ENCODE measurements at regions not wholly inside any gene's neighbourhood (a gene's known extent, or its start where the extent isn't known, plus 50 kb on each side); places are given as distances from the start of the nearest gene placed in this dataset.
A peak's percentile ranks its signal among the peaks of the same experiment; 100 is the strongest.

GRCh38 chr2:151087377-151087776, 174.3 kb downstream of the RBM43 start:
- no peak for DNase-seq
- no peaks in the 10 kb centered on the region for H3K4me1 ChIP-seq (ENCODE audit: control insufficient read depth, insufficient read depth, low read length)
- WGBS (ENCODE audit: insufficient coverage, low lambda C conversion rate): 100% methylated on average over 1 of the region's 3 CpGs
- H3K27me3 ChIP-seq (ENCODE audit: control insufficient read depth, insufficient read depth, low read length): no peaks in the 10 kb centered on the region
- H3K36me3 ChIP-seq (ENCODE audit: control insufficient read depth, insufficient read depth, low read length): no peaks in the 10 kb centered on the region
- H3K9me3 ChIP-seq (ENCODE audit: control insufficient read depth, low read depth, low read length): no peaks in the 10 kb centered on the region
- H3K27ac ChIP-seq (ENCODE audit: low read length): no peak overlapping the region
- H3K4me3 ChIP-seq (ENCODE audit: low read length): no peak overlapping the region

- Histone ChIP-seq H3K36me3 (ENCODE audit: control insufficient read depth, insufficient read depth, low read length) (no peaks in the 10 kb centered on the region), H3K4me1 (ENCODE audit: control insufficient read depth, insufficient read depth, low read length) (no peaks in the 10 kb centered on the region), H3K27ac (ENCODE audit: low read length) (no peak overlapping the region), H3K9me3 (ENCODE audit: control insufficient read depth, low read depth, low read length) (no peaks in the 10 kb centered on the region), H3K27me3 (ENCODE audit: control insufficient read depth, insufficient read depth, low read length) (no peaks in the 10 kb centered on the region), H3K4me3 (ENCODE audit: low read length) (no peak overlapping the region)
- peak in 1 of 2 donors; percentile 1 for DNase-seq
- WGBS (ENCODE audit: insufficient coverage, low lambda C conversion rate): no CpG with 5 or more reads among the region's 1 CpG
These were observed 176.5 kb downstream of the RBM43 start for GRCh38 chr2:151085181-151085611.

GRCh38 chr2:151083856-151084795, 177.5 kb downstream of the RBM43 start:
- no peak for DNase-seq
- H3K27me3 ChIP-seq (ENCODE audit: control insufficient read depth, insufficient read depth, low read length): no peaks in the 10 kb centered on the region
- H3K36me3 ChIP-seq (ENCODE audit: control insufficient read depth, insufficient read depth, low read length): no peaks in the 10 kb centered on the region
- no peaks in the 10 kb centered on the region for H3K9me3 ChIP-seq (ENCODE audit: control insufficient read depth, low read depth, low read length)
- no peak overlapping the region for H3K27ac ChIP-seq (ENCODE audit: low read length)
- WGBS (ENCODE audit: insufficient coverage, low lambda C conversion rate): 80% methylated on average over 1 of the region's 7 CpGs
- H3K4me3 ChIP-seq (ENCODE audit: low read length): no peak overlapping the region
- H3K4me1 ChIP-seq (ENCODE audit: control insufficient read depth, insufficient read depth, low read length): no peaks in the 10 kb centered on the region

- no peak for DNase-seq
- Histone ChIP-seq H3K27ac (ENCODE audit: low read length) (no peak overlapping the region), H3K4me1 (ENCODE audit: control insufficient read depth, insufficient read depth, low read length) (no peaks in the 10 kb centered on the region), H3K9me3 (ENCODE audit: control insufficient read depth, low read depth, low read length) (no peaks in the 10 kb centered on the region), H3K36me3 (ENCODE audit: control insufficient read depth, insufficient read depth, low read length) (no peaks in the 10 kb centered on the region), H3K27me3 (ENCODE audit: control insufficient read depth, insufficient read depth, low read length) (no peaks in the 10 kb centered on the region), H3K4me3 (ENCODE audit: low read length) (no peak overlapping the region)
These were observed 182.8 kb downstream of the RBM43 start for GRCh38 chr2:151078889-151079288.

- no peaks in the 10 kb centered on the region for H3K36me3 ChIP-seq (ENCODE audit: control insufficient read depth, insufficient read depth, low read length)
These were observed 189.8 kb downstream of the RBM43 start for GRCh38 chr2:151071906-151072305.

DNA sequence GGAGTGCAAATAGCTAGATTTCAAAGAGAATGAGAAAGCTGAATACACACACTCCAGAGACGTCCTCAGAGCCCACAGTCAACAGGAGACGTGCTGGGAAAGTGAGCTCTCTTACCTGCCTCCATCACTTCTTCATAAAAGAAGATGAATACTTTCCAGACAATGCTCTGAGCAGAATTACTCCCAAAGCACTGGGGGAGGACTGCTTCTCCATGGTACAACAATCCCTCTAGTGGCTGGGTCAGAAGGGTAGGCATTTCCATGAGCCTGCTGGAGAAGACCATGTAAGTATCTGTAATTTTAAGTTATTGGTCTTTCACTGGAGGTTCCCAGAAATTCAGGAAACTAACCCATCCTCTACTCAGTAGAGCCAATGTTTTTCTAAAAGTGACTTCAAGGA, 190.3 kb downstream of the RBM43 start:
- no peak overlapping the region for H3K27ac ChIP-seq (ENCODE audit: low read length)
- H3K36me3 ChIP-seq (ENCODE audit: control insufficient read depth, insufficient read depth, low read length): no peaks in the 10 kb centered on the region
- H3K27me3 ChIP-seq (ENCODE audit: control insufficient read depth, insufficient read depth, low read length): no peaks in the 10 kb centered on the region
- no peak for DNase-seq
- no peak overlapping the region for H3K4me3 ChIP-seq (ENCODE audit: low read length)
- no peaks in the 10 kb centered on the region for H3K4me1 ChIP-seq (ENCODE audit: control insufficient read depth, insufficient read depth, low read length)
- H3K9me3 ChIP-seq (ENCODE audit: control insufficient read depth, low read depth, low read length): no peaks in the 10 kb centered on the region
- WGBS (ENCODE audit: insufficient coverage, low lambda C conversion rate): no CpG with 5 or more reads among the region's 2 CpGs

More at GRCh38 chr2:151071906-151072305, 189.8 kb downstream of the RBM43 start:
- H3K27me3 ChIP-seq (ENCODE audit: control insufficient read depth, insufficient read depth, low read length): no peaks in the 10 kb centered on the region
- H3K4me3 ChIP-seq (ENCODE audit: low read length): no peak overlapping the region
- H3K27ac ChIP-seq (ENCODE audit: low read length): no peak overlapping the region
- no peaks in the 10 kb centered on the region for H3K9me3 ChIP-seq (ENCODE audit: control insufficient read depth, low read depth, low read length)
- H3K4me1 ChIP-seq (ENCODE audit: control insufficient read depth, insufficient read depth, low read length): no peaks in the 10 kb centered on the region
- DNase-seq: no peak
- WGBS (ENCODE audit: insufficient coverage, low lambda C conversion rate): 90% methylated on average over 1 of the region's 1 CpG

DNA sequence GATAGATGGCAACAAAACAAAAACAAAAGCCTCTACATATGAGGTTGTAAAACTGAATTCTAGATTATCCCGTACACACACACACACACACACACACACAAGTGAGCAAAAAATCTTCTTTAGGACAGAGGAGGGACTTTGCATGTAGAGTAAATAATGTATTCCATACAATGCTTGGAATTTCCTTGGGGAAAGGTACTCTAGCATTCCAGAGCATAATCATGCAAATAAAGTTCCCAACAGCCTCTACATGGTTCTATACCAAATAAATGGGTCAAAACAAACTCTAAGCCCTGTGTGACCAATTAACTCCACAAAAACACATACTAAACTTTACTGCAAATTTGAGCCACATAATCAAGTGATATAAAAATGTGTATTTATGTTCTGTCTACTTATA, 191.4 kb downstream of the RBM43 start:
- DNase-seq: no peak

DNA sequence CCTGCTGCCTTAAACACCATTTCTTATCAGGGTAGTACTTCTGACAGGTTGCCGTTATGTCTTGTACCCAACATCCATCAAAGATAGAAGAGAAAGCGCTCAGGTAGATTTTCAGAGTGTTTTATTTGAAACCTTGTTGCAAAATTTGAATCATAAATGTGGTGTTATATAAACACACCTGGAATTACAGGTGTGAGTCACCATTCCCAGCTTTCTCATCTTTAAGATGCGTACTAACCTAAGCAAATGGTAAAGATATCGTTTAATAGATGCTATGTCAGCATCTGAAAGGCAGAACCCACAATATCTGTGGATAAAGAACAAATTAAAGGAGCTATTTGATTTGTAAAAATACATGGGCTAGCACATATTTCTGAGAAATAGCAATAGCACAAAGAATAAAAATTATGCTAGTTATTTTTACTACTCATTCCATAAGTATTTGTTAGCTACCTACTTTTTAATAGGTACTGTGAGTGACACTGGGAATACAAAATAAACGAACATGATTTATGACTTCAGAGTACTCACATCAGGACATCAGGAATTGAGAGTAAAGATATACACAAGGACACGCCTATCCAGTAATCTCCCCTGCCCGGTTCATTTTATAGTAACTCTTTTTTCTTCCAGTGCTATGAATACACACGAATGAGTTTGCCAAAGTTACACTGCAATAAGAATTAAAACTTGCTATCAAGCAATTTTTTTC, 193.8 kb downstream of the RBM43 start:
- H3K4me1 ChIP-seq (ENCODE audit: control insufficient read depth, insufficient read depth, low read length): no peaks in the 10 kb centered on the region
- WGBS (ENCODE audit: insufficient coverage, low lambda C conversion rate): 44% methylated on average over 3 of the region's 8 CpGs
- no peak overlapping the region for H3K27ac ChIP-seq (ENCODE audit: low read length)
- no peak for DNase-seq
- no peaks in the 10 kb centered on the region for H3K27me3 ChIP-seq (ENCODE audit: control insufficient read depth, insufficient read depth, low read length)
- no peak overlapping the region for H3K4me3 ChIP-seq (ENCODE audit: low read length)
- no peaks in the 10 kb centered on the region for H3K9me3 ChIP-seq (ENCODE audit: control insufficient read depth, low read depth, low read length)
- H3K36me3 ChIP-seq (ENCODE audit: control insufficient read depth, insufficient read depth, low read length): no peaks in the 10 kb centered on the region

More for the DNA sequence above, 191.4 kb downstream of the RBM43 start:
- H3K4me3 ChIP-seq (ENCODE audit: low read length): no peak overlapping the region
- no peaks in the 10 kb centered on the region for H3K36me3 ChIP-seq (ENCODE audit: control insufficient read depth, insufficient read depth, low read length)
- H3K9me3 ChIP-seq (ENCODE audit: control insufficient read depth, low read depth, low read length): no peaks in the 10 kb centered on the region
- H3K4me1 ChIP-seq (ENCODE audit: control insufficient read depth, insufficient read depth, low read length): no peaks in the 10 kb centered on the region
- no CpG with 5 or more reads among the region's 1 CpG for WGBS (ENCODE audit: insufficient coverage, low lambda C conversion rate)
- no peak overlapping the region for H3K27ac ChIP-seq (ENCODE audit: low read length)
- no peaks in the 10 kb centered on the region for H3K27me3 ChIP-seq (ENCODE audit: control insufficient read depth, insufficient read depth, low read length)

- no peak overlapping the region for H3K27ac ChIP-seq (ENCODE audit: low read length)
- no peaks in the 10 kb centered on the region for H3K9me3 ChIP-seq (ENCODE audit: control insufficient read depth, low read depth, low read length)
- H3K4me3 ChIP-seq (ENCODE audit: low read length): no peak overlapping the region
- WGBS (ENCODE audit: insufficient coverage, low lambda C conversion rate): 60% methylated on average over 1 of the region's 3 CpGs
- peaks cover 2% of the 10 kb centered on the region for H3K27me3 ChIP-seq (ENCODE audit: control insufficient read depth, insufficient read depth, low read length)
- H3K36me3 ChIP-seq (ENCODE audit: control insufficient read depth, insufficient read depth, low read length): no peaks in the 10 kb centered on the region
- DNase-seq: no peak
- H3K4me1 ChIP-seq (ENCODE audit: control insufficient read depth, insufficient read depth, low read length): no peaks in the 10 kb centered on the region
These were observed 198.4 kb downstream of the RBM43 start for GRCh38 chr2:151063271-151063670.

- Histone ChIP-seq H3K27me3 (ENCODE audit: control insufficient read depth, insufficient read depth, low read length) (peaks cover 2% of the 10 kb centered on the region), H3K4me3 (ENCODE audit: low read length) (no peak overlapping the region), H3K27ac (ENCODE audit: low read length) (no peak overlapping the region), H3K36me3 (ENCODE audit: control insufficient read depth, insufficient read depth, low read length) (no peaks in the 10 kb centered on the region), H3K9me3 (ENCODE audit: control insufficient read depth, low read depth, low read length) (no peaks in the 10 kb centered on the region), H3K4me1 (ENCODE audit: control insufficient read depth, insufficient read depth, low read length) (no peaks in the 10 kb centered on the region)
- no peak for DNase-seq
- WGBS (ENCODE audit: insufficient coverage, low lambda C conversion rate): 33% methylated on average over 1 of the region's 2 CpGs
These were observed 201.4 kb downstream of the RBM43 start for GRCh38 chr2:151060287-151060686.
